Osteoblast (primary cell): ENCODE measurements at regions not wholly inside any gene's neighbourhood (a gene's known extent, or its start where the extent isn't known, plus 50 kb on each side); places are given as distances from the start of the nearest gene placed in this dataset.

ENCODE experiments used
- DNase-seq: peaks from one replicate; pipeline ENCODE4 v3.0.0; 2011; ENCODE audit warnings: low spot score, mixed read lengths; ENCODE audit not compliant: insufficient read length; ENCODE audit errors: missing footprints
- H2AFZ ChIP-seq: 2 replicates; pipeline ENCODE4 v1.6.0; 2011; ENCODE audit warnings: mild to moderate bottlenecking, low read length
- H3K27ac ChIP-seq: 2 replicates; pipeline ENCODE4 v1.5.1; 2011; ENCODE audit warnings: mild to moderate bottlenecking, low read depth, low read length, moderate library complexity
- H3K27me3 ChIP-seq: 2 replicates; pipeline ENCODE4 v1.6.0; 2012; ENCODE audit warnings: mild to moderate bottlenecking, control low read depth, inconsistent platforms, low read length, moderate library complexity; ENCODE audit not compliant: insufficient read depth
- H3K36me3 ChIP-seq: 2 replicates; pipeline ENCODE4 v1.5.1; 2011; ENCODE audit warnings: mild to moderate bottlenecking, low read length, control low read depth, moderate library complexity; ENCODE audit not compliant: insufficient read depth
- H3K4me1 ChIP-seq: 2 replicates; pipeline ENCODE4 v1.5.1; 2011; ENCODE audit warnings: mild to moderate bottlenecking, low read length, control low read depth, moderate library complexity; ENCODE audit not compliant: insufficient read depth
- H3K4me2 ChIP-seq: 2 replicates; pipeline ENCODE4 v1.6.0; 2011; ENCODE audit warnings: mild to moderate bottlenecking, low read length; ENCODE audit not compliant: insufficient read depth
- H3K4me3 ChIP-seq: fragments of 200-600 bp; sonication (generic); 3 replicates; pipeline ENCODE4 v1.5.1; 2012; ENCODE audit warnings: mild to moderate bottlenecking, low read length, inconsistent platforms; ENCODE audit not compliant: insufficient read depth
- H3K79me2 ChIP-seq: 2 replicates; pipeline ENCODE4 v1.6.0; 2012; ENCODE audit warnings: mild to moderate bottlenecking, low read length, control low read depth, inconsistent platforms; ENCODE audit not compliant: insufficient read depth
- H3K9me3 ChIP-seq: 2 replicates; pipeline ENCODE4 v1.5.1; 2011; ENCODE audit warnings: low read depth, low read length, control low read depth
- H4K20me1 ChIP-seq: 2 replicates; pipeline ENCODE4 v1.6.0; 2012; ENCODE audit warnings: mild to moderate bottlenecking, low read length, control low read depth; ENCODE audit not compliant: insufficient read depth
- TF ChIP-seq, protein P1 (sequence below): IDR thresholded peaks from 2 replicates; pipeline ENCODE4 v1.5.1; 2011; ENCODE audit warnings: mild to moderate bottlenecking, low read depth, low read length, moderate library complexity; ENCODE audit errors: extremely low read depth

DNA sequence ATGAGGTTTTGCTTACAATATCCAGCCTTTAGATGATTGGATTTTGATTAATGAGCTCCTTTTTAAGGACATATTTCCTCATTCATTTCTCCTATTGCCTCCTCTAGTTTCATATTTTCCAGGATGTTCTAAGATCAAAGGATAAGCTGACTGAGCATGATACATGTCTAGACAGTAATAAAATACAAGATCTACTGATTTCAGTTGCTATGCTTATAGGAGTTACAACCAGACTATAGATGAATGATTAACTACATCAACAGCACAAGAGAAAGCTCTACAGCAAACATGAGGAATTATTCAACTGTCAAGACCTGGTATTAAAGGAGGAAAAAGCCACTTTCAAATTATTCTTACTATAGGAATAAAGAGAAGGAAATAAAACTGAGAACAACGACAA is 85.0 kb upstream of the LINC00305 start:
- H3K4me3 ChIP-seq, result no peak overlapping the region
- H3K79me2 ChIP-seq, result no peaks in the 10 kb centered on the region
- H4K20me1 ChIP-seq, result no peaks in the 10 kb centered on the region
- H3K27me3 ChIP-seq, result no peaks in the 10 kb centered on the region
- H3K4me2 ChIP-seq, result no peak overlapping the region
- TF ChIP-seq, protein P1, sequence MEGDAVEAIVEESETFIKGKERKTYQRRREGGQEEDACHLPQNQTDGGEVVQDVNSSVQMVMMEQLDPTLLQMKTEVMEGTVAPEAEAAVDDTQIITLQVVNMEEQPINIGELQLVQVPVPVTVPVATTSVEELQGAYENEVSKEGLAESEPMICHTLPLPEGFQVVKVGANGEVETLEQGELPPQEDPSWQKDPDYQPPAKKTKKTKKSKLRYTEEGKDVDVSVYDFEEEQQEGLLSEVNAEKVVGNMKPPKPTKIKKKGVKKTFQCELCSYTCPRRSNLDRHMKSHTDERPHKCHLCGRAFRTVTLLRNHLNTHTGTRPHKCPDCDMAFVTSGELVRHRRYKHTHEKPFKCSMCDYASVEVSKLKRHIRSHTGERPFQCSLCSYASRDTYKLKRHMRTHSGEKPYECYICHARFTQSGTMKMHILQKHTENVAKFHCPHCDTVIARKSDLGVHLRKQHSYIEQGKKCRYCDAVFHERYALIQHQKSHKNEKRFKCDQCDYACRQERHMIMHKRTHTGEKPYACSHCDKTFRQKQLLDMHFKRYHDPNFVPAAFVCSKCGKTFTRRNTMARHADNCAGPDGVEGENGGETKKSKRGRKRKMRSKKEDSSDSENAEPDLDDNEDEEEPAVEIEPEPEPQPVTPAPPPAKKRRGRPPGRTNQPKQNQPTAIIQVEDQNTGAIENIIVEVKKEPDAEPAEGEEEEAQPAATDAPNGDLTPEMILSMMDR, result no peak
- H3K27ac ChIP-seq, result no peak overlapping the region
- H3K36me3 ChIP-seq, result no peaks in the 10 kb centered on the region
- no peak overlapping the region for H2AFZ ChIP-seq
- H3K9me3 ChIP-seq, result no peaks in the 10 kb centered on the region
- DNase-seq, result no peak
- H3K4me1 ChIP-seq, result no peaks in the 10 kb centered on the region

DNA sequence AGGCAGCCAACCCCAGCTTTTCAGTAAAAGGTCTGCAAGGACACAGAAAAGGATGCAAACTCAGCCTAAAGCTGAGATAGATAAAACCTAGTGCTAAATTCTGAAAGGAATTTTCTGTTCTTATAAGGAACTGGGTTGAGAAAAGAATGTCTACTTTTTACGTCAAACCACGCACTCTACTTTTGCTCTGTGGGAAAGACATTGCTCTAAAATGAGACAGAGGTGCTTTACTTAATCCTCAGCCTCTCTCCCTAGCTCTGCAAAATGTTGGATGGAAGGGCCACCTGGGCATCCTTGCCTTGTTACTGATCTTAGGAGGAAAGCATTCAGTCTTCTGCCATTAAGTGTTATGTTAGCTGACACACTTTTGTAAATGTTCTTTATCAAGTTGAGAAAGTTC is 72.1 kb upstream of the LINC00305 start:
- Histone ChIP-seq H4K20me1 (no peaks in the 10 kb centered on the region), H3K27me3 (no peaks in the 10 kb centered on the region), H3K4me2 (no peak overlapping the region), H3K27ac (no peak overlapping the region), H3K79me2 (no peaks in the 10 kb centered on the region), H2AFZ (no peak overlapping the region), H3K4me3 (no peak overlapping the region), H3K4me1 (no peaks in the 10 kb centered on the region), H3K9me3 (peaks cover 2% of the 10 kb centered on the region), H3K36me3 (no peaks in the 10 kb centered on the region)
- TF ChIP-seq, protein P1, result no peak
- no peak for DNase-seq

DNA sequence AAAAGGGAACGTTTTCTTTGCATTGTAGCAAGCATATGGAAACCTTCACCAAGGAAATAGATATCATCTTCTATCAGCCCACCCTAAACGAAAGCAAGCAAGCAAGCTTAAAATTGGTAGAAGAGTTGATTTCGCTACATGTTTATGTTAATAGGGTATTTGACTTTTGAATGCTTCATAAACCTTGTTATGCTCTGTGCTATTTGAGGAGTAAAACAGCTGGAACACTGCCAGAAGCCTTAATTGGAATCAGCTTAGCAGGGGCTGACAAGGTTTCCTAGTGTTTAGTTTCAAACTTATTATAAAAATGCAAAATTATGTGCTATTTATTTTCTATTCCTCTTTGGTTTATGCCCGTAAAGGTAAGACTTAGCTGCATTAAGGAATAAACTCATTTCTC is 70.6 kb upstream of the LINC00305 start:
- TF ChIP-seq, protein P1, result no peak
- no peak for DNase-seq
- no peak overlapping the region for H3K4me2 ChIP-seq

DNA sequence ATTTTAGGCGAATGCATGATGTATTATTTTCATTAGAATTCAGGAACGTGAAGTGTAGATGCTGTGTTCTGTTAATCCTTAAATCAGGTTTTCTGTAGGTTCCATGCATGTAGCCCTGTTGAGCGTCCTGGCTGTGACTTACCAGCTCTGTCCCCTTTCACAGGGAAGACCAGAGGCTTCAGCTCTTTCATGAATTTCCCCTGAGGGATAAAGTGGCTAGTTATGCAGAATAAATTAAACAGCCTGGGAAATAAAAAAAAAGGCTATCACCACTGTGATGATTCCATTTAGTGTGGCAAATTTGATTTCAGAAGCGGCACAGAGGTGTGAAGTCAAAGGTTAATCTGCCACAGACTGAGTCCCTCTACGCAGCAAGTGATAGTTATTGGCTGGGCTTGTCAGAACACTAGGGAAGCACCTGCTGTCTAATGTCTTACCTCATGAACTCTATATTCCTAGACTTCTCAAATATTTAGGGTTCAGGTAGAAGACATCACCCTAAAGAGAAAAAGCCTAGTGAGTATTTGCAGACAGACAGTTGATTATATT is 61.6 kb upstream of the LINC00305 start:
- no peak overlapping the region for H3K4me2 ChIP-seq
- no peak overlapping the region for H3K4me3 ChIP-seq

More for the DNA sequence above, 70.6 kb upstream of the LINC00305 start:
- Histone ChIP-seq H3K36me3 (no peaks in the 10 kb centered on the region), H3K27ac (no peak overlapping the region), H4K20me1 (no peaks in the 10 kb centered on the region), H3K27me3 (no peaks in the 10 kb centered on the region), H3K9me3 (peaks cover 3% of the 10 kb centered on the region), H2AFZ (no peak overlapping the region), H3K79me2 (no peaks in the 10 kb centered on the region), H3K4me3 (no peak overlapping the region), H3K4me1 (no peaks in the 10 kb centered on the region)

More for the DNA sequence above, 61.6 kb upstream of the LINC00305 start:
- TF ChIP-seq, protein P1, result no peak
- DNase-seq, result no peak
- H3K36me3 ChIP-seq, result no peaks in the 10 kb centered on the region
- H2AFZ ChIP-seq, result no peak overlapping the region
- H3K27me3 ChIP-seq, result no peaks in the 10 kb centered on the region
- H3K27ac ChIP-seq, result no peak overlapping the region
- no peaks in the 10 kb centered on the region for H4K20me1 ChIP-seq
- no peaks in the 10 kb centered on the region for H3K4me1 ChIP-seq
- peaks cover 2% of the 10 kb centered on the region for H3K9me3 ChIP-seq
- no peaks in the 10 kb centered on the region for H3K79me2 ChIP-seq
